ENCODE measurements at regions not wholly inside any gene's neighbourhood (a gene's known extent, or its start where the extent isn't known, plus 50 kb on each side); places are given as distances from the start of the nearest gene placed in this dataset.

- ChIA-PET CTCF (interaction anchor here (0.8 to 2.2 kb wide), 2 partner anchors 14 to 69 kb away, joined by 3 to 6 read pairs; no protein-coding TSS in a partner anchor), POLR2A (no interaction called here)
- no peak for DNase-seq (ENCODE audit: low read depth, low spot score)
- no peak overlapping the region for H3K4me3 ChIP-seq (ENCODE audit: low read depth, low read length)
- no peak for TF ChIP-seq CTCF (IDR thresholded peaks at IDR 0.05; ENCODE audit: insufficient read depth, low read length, missing control alignments)
Observed at GRCh38 chr1:25135909-25136308, 96.4 kb downstream of the SYF2 start.

- no peak overlapping the region for H3K4me3 ChIP-seq (ENCODE audit: low read depth, low read length)
- ChIA-PET CTCF (interaction anchor here (2.2 kb wide), 1 partner anchor 15 kb away, joined by 6 read pairs; no protein-coding TSS in a partner anchor), POLR2A (no interaction called here)
- DNase-seq (ENCODE audit: low read depth, low spot score), result no peak
- no peak for TF ChIP-seq CTCF (IDR thresholded peaks at IDR 0.05; ENCODE audit: insufficient read depth, low read length, missing control alignments)
Observed at GRCh38 chr1:25134801-25135461, 97.4 kb downstream of the SYF2 start.

GRCh38 chr1:25134307-25134706 lies 98.0 kb downstream of the SYF2 start:
- H3K4me3 ChIP-seq (ENCODE audit: low read depth, low read length), result no peak overlapping the region
- no peak for TF ChIP-seq CTCF (IDR thresholded peaks at IDR 0.05; ENCODE audit: insufficient read depth, low read length, missing control alignments)
- CTCF ChIA-PET, result interaction anchor here (2.2 kb wide), 1 partner anchor 15 kb away, joined by 6 read pairs; no protein-coding TSS in a partner anchor
- DNase-seq (ENCODE audit: low read depth, low spot score), result no peak
- POLR2A ChIA-PET, result no interaction called here

- ChIA-PET POLR2A (no interaction called here), CTCF (interaction anchor here (0.8 kb wide), 1 partner anchor 71 kb away, joined by 3 read pairs; no protein-coding TSS in a partner anchor)
- no peak overlapping the region for H3K4me3 ChIP-seq (ENCODE audit: low read depth, low read length)
- no peak for TF ChIP-seq CTCF (IDR thresholded peaks at IDR 0.05; ENCODE audit: insufficient read depth, low read length, missing control alignments)
- DNase-seq (ENCODE audit: low read depth, low spot score), result no peak
Observed at GRCh38 chr1:25131794-25132193, 100.5 kb downstream of the SYF2 start.

- DNase-seq (ENCODE audit: low read depth, low spot score), result no peak
- H3K4me3 ChIP-seq (ENCODE audit: low read depth, low read length), result no peak overlapping the region
- no peak for TF ChIP-seq CTCF (IDR thresholded peaks at IDR 0.05; ENCODE audit: insufficient read depth, low read length, missing control alignments)
- CTCF ChIA-PET, result interaction anchor here (0.9 to 1.1 kb wide), 2 partner anchors 18 to 23 kb away, joined by 3 read pairs; no protein-coding TSS in a partner anchor
- POLR2A ChIA-PET, result no interaction called here
Observed at GRCh38 chr1:25130895-25131294, 101.4 kb downstream of the SYF2 start.

- CTCF ChIA-PET, result interaction anchor here (1.0 to 1.4 kb wide), 2 partner anchors 28 to 282 kb away, joined by 4 to 5 read pairs; no protein-coding TSS in a partner anchor
- DNase-seq (ENCODE audit: low read depth, low spot score), result no peak
- POLR2A ChIA-PET, result no interaction called here
- TF ChIP-seq CTCF (IDR thresholded peaks at IDR 0.05; ENCODE audit: insufficient read depth, low read length, missing control alignments), result no peak
- H3K4me3 ChIP-seq (ENCODE audit: low read depth, low read length), result no peak overlapping the region
Observed at GRCh38 chr1:25129380-25129779, 102.9 kb downstream of the SYF2 start.

Data from AG04449 (cell line).